Keratinocyte (primary cell): ENCODE measurements at regions not wholly inside any gene's neighbourhood (a gene's known extent, or its start where the extent isn't known, plus 50 kb on each side); places are given as distances from the start of the nearest gene placed in this dataset.

Source experiments
- EZH2 ChIP-seq: IDR thresholded peaks from one replicate; pipeline ENCODE4 v1.6.1; 2012; ENCODE audit warnings: inconsistent platforms, mild to moderate bottlenecking, low read length, moderate library complexity
- TF ChIP-seq, protein P1 (sequence below), 3 experiments: IDR thresholded peaks in 1 of 3; conservative IDR thresholded peaks in 1 of 3; optimal IDR thresholded peaks in 1 of 3; 2 replicates in 2 of 3; 3 replicates in 1 of 3; pipeline versions ENCODE3 to v1.5.1; 2011; ENCODE audit warnings: low read length in 3 of 3, mild to moderate bottlenecking in 3 of 3, moderate library complexity in 2 of 3, control low read depth in 1 of 3, inconsistent platforms in 1 of 3; ENCODE audit not compliant: insufficient read depth in 2 of 3; ENCODE audit errors: extremely low read depth in 1 of 3

DNA sequence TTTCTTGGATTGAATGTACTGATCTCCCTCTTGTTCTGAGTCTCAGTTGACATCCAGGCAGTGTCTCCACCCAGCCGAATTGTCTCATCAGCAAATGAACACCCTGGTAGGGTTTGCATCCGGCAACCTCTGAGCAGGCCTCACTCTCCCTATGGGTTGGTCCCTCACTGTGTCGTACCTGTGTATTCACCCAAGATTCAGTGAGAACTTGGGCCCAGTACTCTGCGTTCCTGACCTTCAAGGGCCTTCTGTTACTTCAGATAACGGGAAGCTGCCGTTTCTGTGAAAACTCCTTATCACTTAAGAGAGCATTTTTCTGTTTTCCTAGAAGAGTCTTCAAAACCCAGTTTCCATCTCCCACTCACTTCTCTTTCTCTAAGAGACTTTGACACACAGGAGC lies 915.6 kb downstream of the TBC1D22A start:
- TF ChIP-seq, protein P1, sequence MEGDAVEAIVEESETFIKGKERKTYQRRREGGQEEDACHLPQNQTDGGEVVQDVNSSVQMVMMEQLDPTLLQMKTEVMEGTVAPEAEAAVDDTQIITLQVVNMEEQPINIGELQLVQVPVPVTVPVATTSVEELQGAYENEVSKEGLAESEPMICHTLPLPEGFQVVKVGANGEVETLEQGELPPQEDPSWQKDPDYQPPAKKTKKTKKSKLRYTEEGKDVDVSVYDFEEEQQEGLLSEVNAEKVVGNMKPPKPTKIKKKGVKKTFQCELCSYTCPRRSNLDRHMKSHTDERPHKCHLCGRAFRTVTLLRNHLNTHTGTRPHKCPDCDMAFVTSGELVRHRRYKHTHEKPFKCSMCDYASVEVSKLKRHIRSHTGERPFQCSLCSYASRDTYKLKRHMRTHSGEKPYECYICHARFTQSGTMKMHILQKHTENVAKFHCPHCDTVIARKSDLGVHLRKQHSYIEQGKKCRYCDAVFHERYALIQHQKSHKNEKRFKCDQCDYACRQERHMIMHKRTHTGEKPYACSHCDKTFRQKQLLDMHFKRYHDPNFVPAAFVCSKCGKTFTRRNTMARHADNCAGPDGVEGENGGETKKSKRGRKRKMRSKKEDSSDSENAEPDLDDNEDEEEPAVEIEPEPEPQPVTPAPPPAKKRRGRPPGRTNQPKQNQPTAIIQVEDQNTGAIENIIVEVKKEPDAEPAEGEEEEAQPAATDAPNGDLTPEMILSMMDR (optimal IDR thresholded peaks at IDR 0.05 in 1 of 3, IDR thresholded peaks at IDR 0.05 in 1 of 3, conservative IDR thresholded peaks at IDR 0.05 in 1 of 3; ENCODE audit: extremely low read depth in 1 of 3, insufficient read depth in 2 of 3, low read length in 3 of 3), result no peak
- no peak for TF ChIP-seq EZH2
